Smooth muscle cell (in vitro differentiated cells): ENCODE measurements at regions not wholly inside any gene's neighbourhood (a gene's known extent, or its start where the extent isn't known, plus 50 kb on each side); places are given as distances from the start of the nearest gene placed in this dataset.

Experiments
- DNase-seq: peaks from one replicate; lab custom pipeline; 2025; ENCODE audit not compliant: unreplicated experiment; lab: John Stamatoyannopoulos, UW
- H2AFZ ChIP-seq: fragments of 200-600 bp; sonication (generic); 2 replicates; pipeline ENCODE4 v1.6.0; 2016; ENCODE audit warnings: antibody characterized with exemption, low read depth, mild to moderate bottlenecking
- H3F3A ChIP-seq: fragments of 200-600 bp; sonication (generic); 2 replicates; pipeline ENCODE4 v1.6.0; 2017; ENCODE audit warnings: antibody characterized with exemption, low read depth
- H3K27ac ChIP-seq: fragments of 200-600 bp; sonication (generic); 2 replicates; pipeline ENCODE4 v1.5.1; 2016; ENCODE audit warnings: low read depth, mild to moderate bottlenecking
- H3K27me3 ChIP-seq: fragments of 200-600 bp; sonication (generic); 2 replicates; pipeline ENCODE4 v1.6.1; 2016; ENCODE audit warnings: low read depth, mild to moderate bottlenecking
- H3K36me3 ChIP-seq: fragments of 200-600 bp; sonication (generic); 2 replicates; pipeline ENCODE4 v1.5.1; 2016; ENCODE audit warnings: low read depth
- H3K4me1 ChIP-seq: fragments of 200-600 bp; sonication (generic); 2 replicates; pipeline ENCODE4 v1.5.1; 2016; ENCODE audit warnings: low read depth
- H3K4me2 ChIP-seq: fragments of 200-600 bp; sonication (generic); 2 replicates; pipeline ENCODE4 v1.6.0; 2016; ENCODE audit warnings: mild to moderate bottlenecking
- H3K4me3 ChIP-seq: fragments of 200-600 bp; sonication (generic); 2 replicates; pipeline ENCODE4 v1.5.1; 2016; ENCODE audit warnings: mild to moderate bottlenecking
- H3K79me2 ChIP-seq: fragments of 200-600 bp; sonication (generic); 2 replicates; pipeline ENCODE4 v1.6.0; 2016; ENCODE audit warnings: low read depth, mild to moderate bottlenecking
- H3K9ac ChIP-seq: fragments of 200-600 bp; sonication (generic); 2 replicates; pipeline ENCODE4 v1.6.0; 2016; ENCODE audit warnings: low read depth
- H3K9me3 ChIP-seq: fragments of 200-600 bp; sonication (generic); replicated peaks from 2 replicates; pipeline ENCODE4 v1.5.1; 2016; ENCODE audit warnings: low read depth
- H4K20me1 ChIP-seq: fragments of 200-600 bp; sonication (generic); 2 replicates; pipeline ENCODE4 v1.6.0; 2016; ENCODE audit warnings: low read depth
- CTCF ChIP-seq: fragments of 200-600 bp; sonication (generic); IDR thresholded peaks from 2 replicates; pipeline ENCODE4 v1.5.1; 2017; ENCODE audit warnings: borderline replicate concordance, mild to moderate bottlenecking, antibody characterized with exemption; ENCODE audit not compliant: insufficient read depth, poor library complexity, severe bottlenecking
- WGBS: methylation state at CpG from one replicate; pipeline ENCODE4 v1.1.7; 2016; ENCODE audit warnings: low lambda C conversion rate; 5-methylcytosine and 5-hydroxymethylcytosine counted together

- Histone ChIP-seq H3K4me2 (no peak overlapping the region), H3K27ac (no peak overlapping the region), H4K20me1 (no peaks in the 10 kb centered on the region), H2AFZ (no peak overlapping the region), H3K9me3 (no peaks in the 10 kb centered on the region), H3K36me3 (no peaks in the 10 kb centered on the region), H3K27me3 (no peaks in the 10 kb centered on the region), H3K4me3 (no peak overlapping the region), H3K9ac (no peak overlapping the region), H3K4me1 (peaks cover 5% of the 10 kb centered on the region), H3F3A (peaks cover 15% of the 10 kb centered on the region), H3K79me2 (no peaks in the 10 kb centered on the region)
- peak; percentile 27 for DNase-seq
- TF ChIP-seq CTCF: peak; percentile 85
- 30% methylated on average over 3 of the region's 3 CpGs for WGBS
Observed at GRCh38 chr2:37832590-37833197, 92.4 kb upstream of the RMDN2 start.

DNA sequence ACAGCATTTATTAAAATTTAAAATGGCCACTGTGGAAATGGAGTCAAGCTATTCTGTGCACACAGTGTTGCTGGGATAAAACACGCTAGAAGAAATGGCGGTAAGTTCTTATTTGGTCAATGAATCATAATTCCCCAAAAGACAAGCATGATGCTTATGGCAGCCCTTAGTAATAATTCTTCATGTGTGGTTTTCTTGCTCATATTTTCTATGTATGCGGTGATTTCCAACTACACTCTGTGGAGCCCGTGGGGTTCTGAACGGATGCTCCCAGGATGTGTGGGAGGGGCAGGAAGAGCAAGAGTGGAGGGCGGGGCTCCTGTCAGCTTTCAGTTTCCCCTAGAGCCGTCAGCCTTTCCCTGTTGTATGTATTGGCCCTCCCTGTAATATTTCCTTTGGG lies 91.7 kb upstream of the RMDN2 start:
- DNase-seq: no peak
- Histone ChIP-seq H3K9ac (no peak overlapping the region), H3K9me3 (no peaks in the 10 kb centered on the region), H3K36me3 (no peaks in the 10 kb centered on the region), H3K27ac (no peak overlapping the region), H3K4me2 (no peak overlapping the region), H3F3A (peaks cover 15% of the 10 kb centered on the region), H3K79me2 (no peaks in the 10 kb centered on the region), H3K4me3 (no peak overlapping the region), H3K27me3 (no peaks in the 10 kb centered on the region), H2AFZ (no peak overlapping the region), H3K4me1 (peaks cover 5% of the 10 kb centered on the region), H4K20me1 (no peaks in the 10 kb centered on the region)
- no peak for TF ChIP-seq CTCF
- 41% methylated on average over 7 of the region's 7 CpGs for WGBS

- H3K36me3 ChIP-seq: no peaks in the 10 kb centered on the region
- H3K79me2 ChIP-seq: no peaks in the 10 kb centered on the region
- no peaks in the 10 kb centered on the region for H4K20me1 ChIP-seq
- H2AFZ ChIP-seq: no peak overlapping the region
- peaks cover 8% of the 10 kb centered on the region for H3F3A ChIP-seq
- DNase-seq: no peak
- no peak overlapping the region for H3K4me3 ChIP-seq
- no peak overlapping the region for H3K27ac ChIP-seq
- H3K27me3 ChIP-seq: no peaks in the 10 kb centered on the region
- 74% methylated on average over 3 of the region's 3 CpGs for WGBS
- H3K9ac ChIP-seq: no peak overlapping the region
- TF ChIP-seq CTCF: no peak
- no peak overlapping the region for H3K4me2 ChIP-seq
- H3K4me1 ChIP-seq: no peaks in the 10 kb centered on the region
- H3K9me3 ChIP-seq: no peaks in the 10 kb centered on the region
Observed at GRCh38 chr2:37836270-37836669, 88.8 kb upstream of the RMDN2 start.

- peaks cover 5% of the 10 kb centered on the region for H3F3A ChIP-seq
- no peak overlapping the region for H3K9ac ChIP-seq
- no peak for TF ChIP-seq CTCF
- H3K9me3 ChIP-seq: no peaks in the 10 kb centered on the region
- no peak overlapping the region for H3K27ac ChIP-seq
- no peaks in the 10 kb centered on the region for H4K20me1 ChIP-seq
- 95% methylated on average over 6 of the region's 6 CpGs for WGBS
- no peaks in the 10 kb centered on the region for H3K4me1 ChIP-seq
- H3K36me3 ChIP-seq: no peaks in the 10 kb centered on the region
- H3K27me3 ChIP-seq: no peaks in the 10 kb centered on the region
- no peak overlapping the region for H2AFZ ChIP-seq
- H3K4me2 ChIP-seq: no peak overlapping the region
- H3K79me2 ChIP-seq: no peaks in the 10 kb centered on the region
- no peak overlapping the region for H3K4me3 ChIP-seq
- DNase-seq: no peak
Observed at GRCh38 chr2:37836711-37837110, 88.4 kb upstream of the RMDN2 start.
